Left hindlimb (tissue), 1 donor: ENCODE measurements at regions not wholly inside any gene's neighbourhood (a gene's known extent, or its start where the extent isn't known, plus 50 kb on each side); places are given as distances from the start of the nearest gene placed in this dataset.
"Not testable (repeated sequence)": the region's sequence is repeated elsewhere in the genome, so short reads cannot be mapped to it uniquely, and the experiment has no call there.

Experiments
- DNase-seq: peaks from one replicate; pipeline ENCODE4 v3.0.0-alpha.2; 2018

DNA sequence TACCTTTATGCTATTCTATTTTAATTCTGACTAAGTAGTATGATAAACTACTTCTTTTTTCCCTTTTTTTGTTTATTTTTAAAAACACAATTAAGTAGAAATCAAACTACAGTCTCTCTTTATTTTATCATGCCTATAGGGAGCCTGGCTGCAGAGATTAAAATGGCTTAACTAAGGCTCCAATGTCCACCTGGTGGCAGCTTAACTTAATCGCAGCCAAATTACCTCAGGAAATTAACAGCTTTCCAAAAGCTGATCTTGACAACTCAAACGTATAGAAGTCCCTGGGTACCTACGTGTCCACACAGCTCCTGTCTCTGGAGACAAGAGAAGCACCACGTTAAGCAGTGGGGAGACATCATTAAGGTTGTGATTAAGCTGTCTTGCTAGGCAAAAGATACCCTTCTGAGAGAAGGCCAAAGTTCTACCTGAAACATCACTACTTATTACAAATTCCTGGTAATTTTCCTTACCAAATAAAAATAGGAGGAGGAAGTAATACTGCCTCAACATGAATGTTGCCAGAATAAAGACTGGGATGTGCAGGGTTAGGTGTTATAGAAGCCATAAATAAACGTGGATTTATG lies 63.2 kb upstream of the SNX19 start:
- no peak for DNase-seq

DNA sequence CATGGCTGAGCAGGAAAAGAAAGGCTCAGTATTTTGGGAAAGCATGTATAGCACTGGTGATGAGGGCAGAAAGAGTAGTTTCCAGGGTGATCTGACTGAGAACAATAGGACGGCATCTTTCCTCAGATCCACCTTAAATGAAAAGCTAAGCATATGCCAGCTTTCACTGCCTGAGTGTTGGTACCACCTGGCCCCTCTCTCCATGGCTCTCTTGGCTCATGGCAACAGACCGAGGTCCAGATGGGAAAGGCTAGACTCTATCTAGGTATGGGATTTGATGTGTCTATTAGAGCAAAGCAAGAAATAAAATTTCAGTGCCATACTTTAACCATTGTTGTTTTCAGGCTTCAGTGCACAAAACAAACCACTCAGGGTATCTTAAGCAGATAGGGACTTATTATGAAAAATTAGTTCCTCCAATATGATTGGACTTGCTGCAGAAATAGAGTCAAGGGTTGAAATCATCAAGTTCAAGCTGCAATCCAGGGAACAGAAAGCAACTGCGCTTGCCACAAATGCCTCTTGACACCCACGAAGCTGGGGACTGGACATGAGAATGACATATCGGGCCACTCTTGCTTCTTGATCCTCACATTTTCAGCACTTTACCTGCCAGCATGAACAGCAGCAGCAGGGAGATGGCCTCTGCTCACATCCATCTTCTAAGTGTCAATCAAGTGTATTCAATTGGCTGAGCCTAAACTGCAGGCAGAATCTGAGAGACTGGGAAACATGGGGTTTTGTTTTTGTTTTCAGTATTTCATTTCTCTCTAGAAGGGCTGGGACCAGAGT lies 64.0 kb upstream of the SNX19 start:
- no peak for DNase-seq

DNA sequence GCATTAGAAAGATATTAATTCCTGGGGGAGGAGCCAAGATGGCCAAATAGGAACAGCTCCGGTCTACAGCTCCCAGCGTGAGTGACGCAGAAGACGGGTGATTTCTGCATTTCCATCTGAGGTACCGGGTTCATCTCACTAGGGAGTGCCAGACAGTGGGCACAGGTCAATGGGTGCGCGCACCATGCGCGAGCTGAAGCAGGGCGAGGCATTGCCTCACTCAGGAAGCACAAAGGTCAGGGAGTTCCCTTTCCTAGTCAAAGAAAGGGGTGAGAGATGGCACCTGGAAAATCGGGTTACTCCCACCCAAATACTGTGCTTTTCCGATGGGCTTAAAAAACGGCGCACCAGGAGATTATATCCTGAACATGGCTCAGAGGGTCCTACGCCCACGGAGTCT lies 68.0 kb upstream of the SNX19 start:
- not testable (repeated sequence) for DNase-seq

DNA sequence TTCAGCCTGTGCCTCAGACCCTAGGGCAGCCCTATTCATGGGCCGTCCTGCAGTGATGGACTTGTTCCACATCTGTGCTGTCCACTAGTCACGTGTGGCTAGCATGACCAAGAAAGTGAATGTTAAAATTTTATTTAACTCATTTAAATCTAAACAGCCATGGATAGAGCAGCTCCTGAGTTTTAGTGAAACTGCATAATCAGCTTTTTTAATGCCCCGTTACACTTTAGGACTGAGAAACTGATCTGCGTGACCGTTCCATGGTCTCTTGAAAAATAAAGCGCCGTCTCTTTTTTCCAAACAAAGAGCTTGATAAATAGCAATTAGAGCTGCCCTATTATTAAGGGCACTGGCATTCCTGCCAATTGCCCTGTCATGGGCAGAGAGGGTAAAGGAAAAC lies 76.5 kb upstream of the SNX19 start:
- no peak for DNase-seq

DNA sequence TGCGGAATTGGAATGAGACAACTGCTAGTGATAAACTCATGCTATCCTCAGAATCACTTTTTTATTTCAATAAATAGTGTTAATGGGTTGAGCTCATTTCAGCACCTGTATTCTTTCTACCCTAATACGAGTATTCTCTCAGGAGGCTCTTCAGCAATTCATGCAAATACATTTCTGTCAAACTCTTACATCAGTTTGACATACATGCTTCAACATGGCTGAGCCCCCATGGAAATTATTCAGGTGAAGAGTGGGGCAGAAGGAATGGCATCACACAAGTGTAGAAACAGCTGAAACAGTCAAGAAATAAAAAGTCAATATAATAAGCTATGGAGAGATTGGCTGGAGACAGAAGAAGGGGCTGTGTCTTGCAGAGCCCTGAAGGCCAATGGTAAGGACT lies 77.8 kb upstream of the SNX19 start:
- no peak for DNase-seq

DNA sequence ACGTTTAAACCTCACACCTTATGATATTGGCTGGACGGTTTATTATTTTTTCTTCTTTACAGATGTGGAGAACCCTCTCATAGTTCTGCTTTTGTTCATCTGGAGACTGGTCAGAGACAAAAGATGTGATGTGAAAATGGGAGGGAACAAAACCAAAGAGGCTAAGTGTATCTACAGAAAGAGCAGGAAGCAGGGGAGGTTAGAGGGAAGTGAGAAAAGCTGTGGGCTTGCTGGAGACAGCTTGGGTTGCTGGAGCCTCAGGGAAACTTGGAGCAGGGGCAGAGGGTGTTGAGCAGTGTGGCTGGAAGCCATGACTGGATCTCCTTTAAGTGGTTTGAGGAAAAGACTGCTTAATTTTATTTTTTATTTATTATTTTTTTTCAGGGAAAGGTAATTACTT lies 79.0 kb upstream of the SNX19 start:
- no peak for DNase-seq

DNA sequence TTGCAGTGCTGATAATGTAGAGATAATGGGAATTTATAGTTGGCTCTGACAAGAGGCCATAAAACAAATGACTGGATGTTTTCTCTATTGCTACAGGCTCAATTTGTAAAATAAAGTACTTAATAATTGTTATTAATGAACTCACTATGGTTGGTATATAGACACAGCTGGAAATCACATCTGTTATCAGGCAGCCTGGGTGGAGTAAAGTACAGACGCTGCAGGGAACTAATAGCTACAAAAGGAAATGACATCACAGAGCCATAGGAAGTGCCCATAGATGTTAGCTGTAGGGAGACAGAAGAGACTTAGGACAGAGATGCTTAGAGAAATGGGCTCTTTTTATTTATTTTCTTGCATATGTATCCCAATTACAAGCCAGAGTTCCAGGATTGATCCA lies 81.0 kb upstream of the SNX19 start:
- no peak for DNase-seq

DNA sequence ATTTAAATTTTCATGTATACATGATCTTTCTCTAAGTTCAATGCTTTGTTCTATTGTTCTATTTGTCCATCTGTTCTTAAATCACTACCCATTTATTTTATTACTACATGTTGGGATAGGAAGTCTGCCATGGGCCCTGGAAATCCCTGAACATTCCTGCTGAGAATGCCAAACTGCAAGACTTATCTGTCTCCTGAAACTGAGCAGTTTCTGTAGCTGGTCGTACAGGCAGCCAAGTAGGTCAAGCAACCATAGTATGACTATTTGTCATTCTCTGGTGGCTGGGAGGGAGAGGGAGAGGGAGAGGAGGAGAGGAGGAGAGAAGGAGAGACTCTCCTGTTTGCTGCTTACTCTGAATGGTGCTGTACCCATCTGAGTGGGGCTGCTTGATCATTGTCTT lies 82.8 kb upstream of the SNX19 start:
- no peak for DNase-seq

DNA sequence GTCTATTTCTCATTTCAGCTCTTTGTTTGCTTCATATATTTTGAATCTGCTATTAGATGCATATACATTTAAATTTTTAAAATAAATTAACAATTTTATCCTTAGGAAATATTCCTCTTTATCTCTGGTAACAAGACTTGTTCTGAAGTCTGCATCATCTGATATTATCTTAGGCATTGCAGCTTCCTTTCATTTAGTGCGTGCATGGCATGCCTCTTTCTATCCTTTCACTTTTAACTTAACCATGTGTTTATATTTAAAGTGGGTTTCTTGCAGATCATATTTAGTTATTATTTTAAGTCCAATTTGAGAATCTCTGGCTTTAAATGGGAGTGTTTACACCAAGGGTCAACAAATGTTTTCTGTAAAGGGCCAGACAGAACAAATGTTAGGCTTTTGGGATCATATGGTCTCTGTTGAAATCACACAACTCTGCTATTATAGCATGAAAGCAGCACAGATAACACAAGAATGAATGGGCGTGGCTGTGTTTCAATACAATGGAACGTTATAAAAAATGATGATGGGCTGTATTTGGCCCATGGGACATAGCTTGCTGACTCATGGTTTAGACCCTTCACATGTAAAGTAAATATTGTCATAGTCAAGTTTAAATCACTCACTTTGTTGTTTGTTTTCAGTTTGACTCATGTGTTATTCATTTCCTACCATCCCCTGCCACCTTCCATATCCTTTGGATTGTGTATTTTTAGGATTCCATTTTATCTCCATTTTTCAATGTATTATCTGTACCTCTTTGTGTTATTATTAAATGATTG lies 83.9 kb upstream of the SNX19 start:
- no peak for DNase-seq

DNA sequence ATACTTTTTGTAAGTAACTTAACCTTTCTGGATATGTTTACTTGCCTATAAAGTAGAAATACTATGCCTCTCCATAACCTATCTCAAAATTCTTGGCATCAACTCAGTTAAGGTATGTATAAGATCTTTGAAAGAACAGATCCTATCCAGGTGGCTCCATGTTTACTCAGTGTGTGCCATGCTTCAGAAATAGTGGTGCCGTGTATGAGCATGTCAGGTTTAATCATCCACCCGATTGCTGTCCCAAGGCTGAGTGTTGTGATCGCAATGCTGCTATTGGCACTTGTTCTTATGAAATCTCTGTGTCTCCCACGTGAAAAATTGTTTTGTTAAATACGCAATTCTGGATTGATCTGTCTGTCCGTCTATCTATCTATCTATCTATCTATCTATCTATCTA lies 85.9 kb upstream of the SNX19 start:
- DNase-seq = no peak

DNA sequence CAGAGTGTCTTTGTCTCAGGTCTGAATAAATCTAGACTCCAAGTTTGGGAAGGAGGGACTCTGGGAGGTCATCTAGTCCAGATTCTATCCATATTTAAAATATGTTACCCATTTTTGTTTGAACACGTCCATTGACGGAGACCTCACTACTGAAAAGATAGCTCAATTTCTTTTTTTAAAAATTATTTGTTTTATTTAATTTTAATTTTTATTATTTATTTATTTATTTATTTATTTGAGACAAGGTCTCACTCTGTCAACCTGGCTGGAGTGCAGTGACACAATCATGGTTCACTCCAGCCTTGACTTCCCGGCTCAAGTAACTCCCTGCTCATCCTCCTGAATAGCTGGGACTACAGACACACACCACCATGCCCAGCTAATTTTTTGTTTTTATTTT lies 89.5 kb upstream of the SNX19 start:
- DNase-seq = no peak

DNA sequence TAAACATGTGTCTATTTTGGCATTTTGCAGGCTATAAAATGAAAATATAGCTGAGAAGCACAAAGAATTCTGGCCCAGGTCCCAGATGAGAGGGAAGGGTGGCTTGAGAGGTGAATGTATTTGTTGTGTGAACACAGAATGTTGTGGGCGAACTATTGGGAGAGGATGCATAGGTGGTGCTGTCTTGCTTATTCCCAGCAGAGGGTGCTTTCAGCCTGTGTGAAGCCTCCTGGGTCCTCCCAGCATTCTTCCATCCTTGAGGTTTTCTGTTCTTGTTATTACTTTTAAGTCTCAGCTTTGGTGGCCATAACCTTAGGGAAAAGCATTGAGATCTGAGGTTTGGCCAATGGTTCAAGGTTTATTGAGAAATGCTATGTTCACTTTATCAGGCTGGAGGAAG lies 108.7 kb upstream of the SNX19 start:
- DNase-seq = no peak

DNA sequence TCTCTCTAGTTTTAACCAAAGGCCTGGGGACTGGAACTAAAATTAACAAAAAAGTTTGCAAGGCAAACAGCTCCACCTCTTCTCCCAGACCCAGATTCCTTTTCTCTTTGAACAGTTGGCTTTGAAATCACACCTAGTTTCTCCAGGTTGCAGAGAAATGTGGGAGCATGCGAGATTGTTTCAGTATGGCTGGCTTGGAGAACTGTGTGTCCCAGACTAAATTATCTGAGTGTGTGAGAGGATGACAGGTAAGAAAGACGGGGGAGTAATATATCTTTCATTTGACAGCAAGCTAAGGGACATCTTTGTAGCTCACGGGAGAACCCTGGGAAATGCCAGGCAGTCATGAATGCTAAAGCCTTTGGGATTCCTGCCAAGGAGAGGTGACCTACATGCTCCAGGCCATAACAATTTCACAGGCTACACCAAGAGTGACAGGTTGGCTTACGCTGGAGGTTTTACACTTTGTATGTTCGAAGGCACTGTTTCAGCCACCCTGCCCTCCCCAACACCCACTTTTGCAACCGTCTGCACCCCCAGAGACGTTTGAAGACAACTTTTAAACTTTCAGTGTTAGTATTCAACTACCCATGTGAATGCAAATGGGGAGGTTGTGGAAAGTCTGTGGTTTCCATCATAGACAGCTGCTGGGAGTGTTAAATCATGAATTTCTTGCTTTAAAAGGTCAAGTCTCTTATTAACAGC lies 109.3 kb upstream of the SNX19 start:
- DNase-seq = no peak

DNA sequence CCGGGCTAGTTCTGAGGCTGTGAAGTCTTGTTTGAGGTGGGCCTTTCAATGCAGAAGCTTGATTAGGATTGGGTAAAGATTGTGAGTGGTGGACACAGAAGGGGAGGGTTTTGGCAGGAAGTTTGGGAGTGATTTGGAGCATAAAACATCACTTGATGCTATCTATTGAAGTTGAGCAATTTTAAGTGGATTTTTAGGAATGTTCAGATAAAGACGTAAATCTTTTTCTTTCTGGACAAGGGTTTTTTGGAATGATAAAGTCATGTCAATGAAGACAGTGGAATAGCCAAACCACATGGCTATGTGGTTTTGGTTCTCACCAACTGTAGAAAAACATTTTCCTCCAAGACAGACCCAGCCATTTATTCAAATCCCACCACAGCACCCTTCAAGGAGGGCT lies 111.2 kb upstream of the SNX19 start:
- DNase-seq = no peak

DNA sequence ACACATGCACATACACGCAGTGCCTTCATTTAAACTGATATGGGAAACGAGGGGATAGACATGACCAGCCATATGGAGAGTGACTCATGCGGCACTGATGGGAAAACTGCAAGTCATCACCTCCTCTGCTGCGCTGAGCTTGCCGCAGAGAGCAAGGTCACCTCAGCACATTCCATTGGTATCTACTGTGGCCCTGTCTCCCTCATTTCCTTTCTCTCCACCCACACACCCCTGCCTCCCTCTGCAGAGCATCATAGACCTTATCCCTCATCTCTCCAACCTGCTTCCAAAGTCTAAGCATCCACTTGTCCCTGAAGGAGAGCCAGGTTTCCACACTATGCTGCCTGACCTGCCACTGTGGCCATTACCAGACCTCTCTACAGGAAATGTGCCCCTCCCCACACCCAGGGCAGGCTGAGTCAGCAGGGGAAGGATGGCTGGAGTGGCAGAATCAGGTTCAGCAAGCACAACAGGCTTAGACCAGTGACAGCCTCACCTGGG lies 116.9 kb upstream of the SNX19 start:
- no peak for DNase-seq

DNA sequence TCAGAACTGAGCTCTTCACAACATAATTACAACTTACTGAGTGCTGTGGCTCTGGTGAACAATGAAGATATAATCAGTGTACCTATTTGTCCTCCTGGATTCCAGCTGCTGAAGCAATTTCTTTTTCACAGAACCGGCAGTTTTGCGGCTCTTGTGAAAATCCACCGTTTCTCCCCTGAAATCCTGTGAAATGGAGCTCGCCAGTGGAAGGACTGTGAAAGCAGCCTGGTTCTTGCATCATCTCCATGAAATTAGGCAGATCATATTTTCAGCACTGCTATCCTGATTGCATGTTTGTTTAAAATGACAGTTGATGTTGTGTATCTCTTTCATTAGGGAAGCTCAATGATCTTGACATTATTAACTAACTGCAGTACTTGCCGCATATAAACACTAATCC lies 120.2 kb upstream of the SNX19 start:
- no peak for DNase-seq

DNA sequence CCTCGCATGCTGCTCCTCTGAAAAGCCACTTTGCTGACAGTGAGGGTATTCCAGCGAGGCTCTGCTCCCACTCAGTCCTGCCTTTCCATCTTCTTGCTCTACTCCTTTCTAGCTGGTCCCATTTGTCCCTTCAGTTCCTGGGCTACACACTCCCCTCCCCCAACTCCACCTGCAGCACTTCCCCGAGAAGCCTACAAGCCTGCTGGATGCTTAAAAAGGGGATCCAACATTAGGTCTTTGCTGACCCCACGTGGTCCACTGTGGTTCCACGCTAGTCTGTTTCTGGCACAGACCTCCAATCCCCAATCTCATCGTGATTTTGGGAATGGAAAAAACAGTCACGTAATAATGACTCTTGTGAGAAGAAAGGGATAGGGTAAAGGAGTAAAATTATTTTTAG lies 121.6 kb upstream of the SNX19 start:
- DNase-seq = no peak

DNA sequence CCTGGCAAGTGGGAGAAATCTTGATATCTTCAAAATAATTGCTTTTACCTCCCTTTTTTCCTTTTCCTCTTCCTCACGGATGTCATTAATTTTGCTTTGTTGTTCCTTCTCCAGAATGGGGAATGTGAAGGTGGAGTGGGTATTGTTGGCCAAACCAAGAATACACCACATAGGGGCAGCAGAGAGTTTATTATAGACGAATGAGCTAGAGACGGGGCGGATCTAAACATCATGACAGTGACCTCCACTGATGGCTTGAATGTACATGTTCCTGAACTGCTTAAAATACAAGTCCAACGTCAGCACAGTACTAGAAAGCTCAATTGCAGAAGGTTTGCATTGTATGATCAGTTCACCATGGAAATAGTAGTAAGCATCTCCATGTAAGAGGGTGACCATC lies 122.3 kb upstream of the SNX19 start:
- DNase-seq = no peak

DNA sequence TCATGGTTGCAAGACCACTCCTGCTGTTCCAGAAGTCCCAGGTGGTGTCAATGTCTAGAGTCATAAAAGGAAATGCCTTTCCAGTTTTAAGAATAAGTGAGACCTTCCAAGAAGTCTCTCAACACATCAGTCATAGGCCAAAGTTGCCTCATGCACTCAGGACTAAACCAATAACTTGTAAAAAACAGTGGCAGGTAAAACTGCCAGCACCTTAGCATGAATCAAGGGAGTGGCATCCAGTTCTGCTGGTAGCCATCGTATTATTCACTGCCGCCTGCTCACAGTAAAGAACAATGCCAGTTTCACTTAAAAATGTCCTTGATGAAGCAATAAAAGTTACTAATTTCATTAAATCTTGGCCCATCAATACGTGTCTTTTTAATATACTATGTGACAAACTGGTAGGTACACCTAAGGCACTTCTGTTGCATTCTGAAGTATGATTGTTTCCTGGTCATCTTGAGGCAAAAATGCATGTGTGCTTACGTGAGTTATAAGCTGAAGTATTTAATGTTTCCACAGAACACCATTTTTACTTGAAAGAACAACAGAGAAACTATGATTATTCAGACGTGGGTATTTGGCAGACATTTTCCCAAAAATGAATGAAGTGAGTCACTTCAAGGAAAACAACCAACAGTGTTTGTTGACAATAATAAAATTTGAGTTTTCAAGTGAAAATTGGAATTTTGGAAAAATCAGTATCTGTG lies 125.2 kb upstream of the SNX19 start:
- no peak for DNase-seq

DNA sequence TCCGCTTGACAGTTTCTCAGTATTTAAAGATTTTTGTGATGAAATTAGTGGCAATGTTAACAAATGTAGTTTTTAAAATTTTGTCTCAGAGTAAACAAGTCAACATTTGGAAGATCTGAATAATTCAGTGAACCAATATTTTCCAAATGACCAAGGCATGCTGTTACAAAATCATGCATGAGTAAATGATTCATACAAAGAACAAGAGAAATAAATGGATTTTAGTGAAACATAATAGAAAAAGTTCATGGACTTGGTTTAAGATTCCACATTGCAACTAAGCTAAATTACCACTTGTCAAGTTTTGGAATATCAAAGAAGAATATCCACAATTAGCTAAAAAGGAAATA lies 125.7 kb upstream of the SNX19 start:
- no peak for DNase-seq

DNA sequence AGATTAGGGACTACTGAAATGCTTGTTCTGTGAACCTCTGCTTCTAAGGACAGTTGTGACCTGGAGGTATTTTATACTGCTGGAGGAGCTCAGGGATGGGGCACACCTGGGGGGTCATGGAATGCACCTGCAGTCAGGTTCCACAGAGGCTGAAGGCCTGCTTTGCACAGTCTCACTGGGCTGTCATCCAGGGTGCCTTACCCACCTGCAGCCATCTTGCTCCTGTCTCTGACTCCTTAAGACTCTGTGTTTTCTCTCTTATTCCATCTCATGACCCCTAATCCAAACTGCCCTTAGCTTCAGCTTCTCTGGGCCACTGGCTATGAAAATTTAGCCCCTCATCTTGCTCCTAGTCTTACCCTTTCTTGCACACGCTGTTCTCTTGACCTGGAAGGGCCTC lies 127.0 kb upstream of the SNX19 start:
- no peak for DNase-seq

DNA sequence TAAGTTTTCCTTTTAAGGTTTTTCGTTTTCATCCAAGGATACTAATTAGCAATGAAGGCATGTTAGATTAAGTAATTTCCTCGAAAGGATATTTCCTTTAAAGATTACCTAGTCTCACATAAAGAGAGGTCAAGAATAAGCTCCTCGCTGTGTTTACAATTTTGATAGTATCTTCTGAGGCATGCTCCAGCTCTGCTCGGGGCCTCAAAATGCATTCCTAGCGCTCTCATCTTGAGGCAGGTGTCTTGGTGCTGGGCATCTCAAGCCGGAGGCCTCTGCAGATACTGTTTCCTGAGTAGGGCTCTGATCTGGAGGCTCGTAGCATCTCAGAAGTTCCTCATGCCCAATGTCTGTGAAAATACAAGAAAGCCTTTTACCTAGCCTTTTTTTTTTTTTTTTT lies 128.6 kb upstream of the SNX19 start:
- DNase-seq = no peak

DNA sequence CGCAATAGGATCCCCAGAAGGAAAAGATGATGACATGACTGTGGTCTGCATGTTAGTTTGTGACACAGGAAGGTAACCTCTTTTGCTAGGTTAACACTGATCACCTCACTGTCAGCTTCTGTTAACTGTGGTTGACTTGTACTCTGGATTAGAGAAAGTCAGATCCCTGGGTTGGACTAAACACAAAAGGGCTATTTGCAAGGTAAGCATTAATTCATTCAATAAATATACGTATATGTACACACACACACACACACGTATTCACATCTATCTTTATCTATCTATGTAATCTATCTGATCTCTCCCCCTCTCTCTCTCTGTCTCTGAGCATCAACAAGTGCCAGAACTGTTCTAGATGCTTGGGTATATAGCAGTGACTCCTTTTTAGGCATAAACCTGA lies 136.1 kb upstream of the SNX19 start:
- no peak for DNase-seq
